Panc1 (cell line): ENCODE measurements at regions not wholly inside any gene's neighbourhood (a gene's known extent, or its start where the extent isn't known, plus 50 kb on each side); places are given as distances from the start of the nearest gene placed in this dataset.

Source experiments
- ATAC-seq: fragments of 200-7000 bp; cut with Tn5 transposase; 2 replicates; pipeline ENCODE4 v1.9.1; 2020; ENCODE audit warnings: mild to moderate bottlenecking, moderate library complexity
- BruUV-seq: library from RNA; stranded (reverse); fragments of 400-500 nt; replicated peaks from 2 replicates; lab custom pipeline; 2021; lab: Mats Ljungman, UMichigan
- CTCF ChIA-PET: fragments of 300-600 bp; sonication (Branson Sonifier 250); formaldehyde crosslinking; loops from one replicate; lab custom pipeline; 2022; ENCODE audit warnings: antibody characterized with exemption; lab: Charles Lee
- POLR2A ChIA-PET: fragments of 300-600 bp; sonication (Branson Sonifier 250); formaldehyde crosslinking; loops from one replicate; lab custom pipeline; 2022; ENCODE audit warnings: antibody characterized with exemption; lab: Charles Lee
- DNase-seq: peaks from one replicate; pipeline ENCODE4 v3.0.0-alpha.2; 2010; ENCODE audit warnings: low read depth, low spot score
- H3K27ac ChIP-seq: 2 replicates; pipeline ENCODE4 v1.5.1; 2011; ENCODE audit warnings: mild to moderate bottlenecking, low read length, inconsistent platforms
- H3K27me3 ChIP-seq: fragments of 200-500 bp; sonication (Bioruptor generic); 2 replicates; pipeline ENCODE4 v1.6.0; 2014; ENCODE audit warnings: low read length, inconsistent platforms; ENCODE audit not compliant: control insufficient read depth, insufficient read depth
- H3K36me3 ChIP-seq: fragments of 200-500 bp; sonication (Bioruptor generic); 2 replicates; pipeline ENCODE4 v1.5.1; 2014; ENCODE audit warnings: inconsistent platforms, mild to moderate bottlenecking, low read length, moderate library complexity; ENCODE audit not compliant: control insufficient read depth, insufficient read depth
- H3K4me1 ChIP-seq: 2 replicates; pipeline ENCODE4 v1.5.1; 2011; ENCODE audit warnings: inconsistent platforms, mild to moderate bottlenecking, low read length, moderate library complexity; ENCODE audit not compliant: control insufficient read depth, insufficient read depth
- H3K4me3 ChIP-seq, 2 experiments: 2 replicates each; pipeline ENCODE4 v1.5.1; 2011 to 2012; ENCODE audit warnings: low read depth in 2 of 2, low read length in 2 of 2, mild to moderate bottlenecking in 2 of 2, inconsistent platforms in 1 of 2, moderate library complexity in 1 of 2
- H3K9me3 ChIP-seq: fragments of 200-500 bp; sonication (Bioruptor generic); 2 replicates; pipeline ENCODE4 v1.5.1; 2014; ENCODE audit warnings: low read depth, mild to moderate bottlenecking, inconsistent platforms, low read length, moderate library complexity; ENCODE audit not compliant: control insufficient read depth, insufficient read depth
- CTCF ChIP-seq: fragments of 450-650 bp; IDR thresholded peaks from 2 replicates; pipeline ENCODE4 v1.5.1; 2017; ENCODE audit warnings: mild to moderate bottlenecking
- POLR2AphosphoS5 ChIP-seq: IDR thresholded peaks from 2 replicates; pipeline ENCODE4 v1.6.1; 2012; ENCODE audit warnings: mild to moderate bottlenecking, low read depth, low read length, moderate library complexity
- REST ChIP-seq, 2 experiments: IDR thresholded peaks; 2 replicates each; pipeline ENCODE4 v1.6.1; 2011 to 2012; ENCODE audit warnings: low read depth in 2 of 2, control low read depth in 1 of 2, low read length in 1 of 2, mild to moderate bottlenecking in 1 of 2, moderate library complexity in 1 of 2; ENCODE audit not compliant: insufficient read depth in 1 of 2
- SIN3A ChIP-seq: IDR thresholded peaks from 2 replicates; pipeline ENCODE4 v1.6.1; 2012; ENCODE audit warnings: low read depth, mild to moderate bottlenecking, low read length, moderate library complexity, borderline replicate concordance; ENCODE audit not compliant: insufficient read depth
- TCF7L2 ChIP-seq: IDR thresholded peaks from 2 replicates; pipeline ENCODE4 v1.6.1; 2011; ENCODE audit warnings: mild to moderate bottlenecking, low read depth, low read length, inconsistent platforms
- in situ Hi-C: cut with HindIII; loops from 2 replicates; pipeline ENCODE4 v1.10.0; 2016; ENCODE audit warnings: low sequenced_read_pairs, low pct_unique_long_range_greater_than_20kb
- intact Hi-C: fragments of 100-400 bp; cut with micrococcal nuclease; formaldehyde crosslinking; loops from one replicate; pipeline ENCODE4 v1.10.0; 2022; ENCODE audit not compliant: unreplicated experiment

- in situ Hi-C loops: no loop called here
- ChIA-PET POLR2A (no interaction called here), CTCF (no interaction called here)
- Histone ChIP-seq H3K27me3 (no peaks in the 10 kb centered on the region), H3K9me3 (no peaks in the 10 kb centered on the region), H3K36me3 (no peaks in the 10 kb centered on the region), H3K27ac (no peak overlapping the region), H3K4me1 (0 out of 2 replicates have a peak, but pooled peaks cover 2% of the 10 kb centered on the region), H3K4me3 (no peak overlapping the region)
- no peak for TF ChIP-seq SIN3A
- no peak for TF ChIP-seq POLR2AphosphoS5
- TF ChIP-seq REST (IDR thresholded peaks at IDR 0.05; ENCODE audit: insufficient read depth in 1 of 2, low read depth in 2 of 2, low read length in 1 of 2): no peak
- TF ChIP-seq TCF7L2: no peak
- no peak for TF ChIP-seq CTCF
- ATAC-seq: no peak
- intact Hi-C loops: no loop called here
- no TSS peak for BruUV-seq
- no peak for DNase-seq
Observed at GRCh38 chr12:42935090-42935489, 345.5 kb upstream of the PRICKLE1 start.

GRCh38 chr12:42933461-42934081 is 344.0 kb upstream of the PRICKLE1 start:
- BruUV-seq: no TSS peak

More at GRCh38 chr12:42933461-42934081, 344.0 kb upstream of the PRICKLE1 start:
- Histone ChIP-seq H3K9me3 (no peaks in the 10 kb centered on the region), H3K36me3 (no peaks in the 10 kb centered on the region), H3K27me3 (no peaks in the 10 kb centered on the region), H3K4me3 (no peak overlapping the region), H3K27ac (no peak overlapping the region; the same call in 1 of the 2 replicates), H3K4me1 (0 out of 2 replicates have a peak, but pooled peaks cover 2% of the 10 kb centered on the region)
- POLR2A ChIA-PET: no interaction called here
- DNase-seq (no peak), ATAC-seq (no peak)
- TF ChIP-seq TCF7L2 (no peak), REST (IDR thresholded peaks at IDR 0.05; ENCODE audit: insufficient read depth in 1 of 2, low read depth in 2 of 2, low read length in 1 of 2) (no peak), CTCF (no peak), SIN3A (no peak), POLR2AphosphoS5 (no peak)
- in situ Hi-C loops (no loop called here), intact Hi-C loops (no loop called here)
- CTCF ChIA-PET: no interaction called here
